HG03039 (cell line): ENCODE measurements at regions not wholly inside any gene's neighbourhood (a gene's known extent, or its start where the extent isn't known, plus 50 kb on each side); places are given as distances from the start of the nearest gene placed in this dataset.

Experiments
- ATAC-seq: cut with Tn5 transposase; IDR thresholded peaks from one replicate; pipeline ENCODE4 v1.9.1; 2021; ENCODE audit warnings: mild to moderate bottlenecking, moderate library complexity; ENCODE audit not compliant: unreplicated experiment

DNA sequence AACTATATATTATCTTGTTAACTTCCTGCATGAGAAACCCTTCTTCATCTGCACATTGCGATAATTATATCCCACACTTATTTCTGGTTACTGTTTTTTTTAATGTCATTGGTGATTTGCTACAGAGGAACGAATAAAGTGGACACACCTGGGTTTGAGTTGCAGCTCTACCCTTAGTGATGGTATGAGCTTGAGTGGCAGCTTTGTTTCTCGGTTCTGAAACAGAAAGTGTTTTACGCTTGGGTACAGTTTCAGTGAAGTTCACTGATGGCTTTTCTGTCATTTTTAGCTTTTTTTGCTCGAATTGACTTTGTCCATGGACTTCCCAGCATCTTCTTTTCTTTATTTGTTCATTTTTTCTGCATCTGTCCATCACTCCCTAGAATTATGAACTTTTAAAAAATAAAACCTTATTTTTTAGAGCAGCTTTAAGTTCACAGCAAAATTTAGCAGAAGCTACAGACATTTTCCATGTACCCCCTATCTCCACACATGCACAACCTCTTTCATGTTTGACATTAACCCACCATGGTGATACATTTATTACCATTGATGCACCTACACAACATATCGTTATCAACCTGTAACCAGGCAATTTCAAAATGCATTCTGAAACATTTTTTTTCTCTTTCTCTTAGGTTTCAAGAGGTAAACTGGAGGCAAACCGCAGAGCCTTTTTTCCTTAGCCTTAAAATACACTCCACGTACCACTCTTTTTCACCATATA, 1041.6 kb upstream of the PRKX start:
- peak; percentile 78 for ATAC-seq

DNA sequence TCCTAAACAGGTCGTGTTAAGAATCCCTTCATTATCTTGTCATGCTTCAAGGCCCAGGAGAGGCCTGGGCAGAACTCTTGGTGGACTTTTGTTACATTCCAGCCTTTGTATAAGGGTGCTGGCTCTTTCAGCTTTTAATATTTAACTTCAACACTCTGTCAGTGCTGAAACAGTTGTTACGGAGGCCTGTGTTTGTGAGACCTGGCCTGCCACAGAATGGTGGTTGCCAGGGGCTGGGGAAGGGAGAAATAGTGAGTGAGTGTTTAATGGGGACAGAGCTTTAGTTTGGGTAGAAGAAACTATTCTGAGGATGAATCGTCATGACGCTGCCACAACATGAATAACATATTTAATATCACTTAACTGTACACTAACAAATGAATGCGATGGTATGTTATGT, 1027.6 kb upstream of the PRKX start:
- ATAC-seq, result no peak

DNA sequence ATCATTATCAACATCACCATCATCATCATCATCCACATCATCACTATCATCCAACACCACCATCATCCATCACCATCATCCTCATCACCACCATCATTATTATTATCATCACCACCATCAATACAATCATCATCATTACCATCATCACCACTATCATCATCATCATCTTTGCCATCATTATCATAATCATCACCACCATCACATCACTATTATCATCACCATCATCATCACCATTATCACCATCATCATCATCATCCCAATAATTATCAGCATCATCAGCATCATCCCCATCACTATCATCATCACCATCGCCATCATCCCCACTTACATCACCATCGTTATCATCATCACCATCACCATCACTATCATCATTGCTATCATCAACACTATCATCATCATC, 1021.9 kb upstream of the PRKX start:
- ATAC-seq, result no peak

DNA sequence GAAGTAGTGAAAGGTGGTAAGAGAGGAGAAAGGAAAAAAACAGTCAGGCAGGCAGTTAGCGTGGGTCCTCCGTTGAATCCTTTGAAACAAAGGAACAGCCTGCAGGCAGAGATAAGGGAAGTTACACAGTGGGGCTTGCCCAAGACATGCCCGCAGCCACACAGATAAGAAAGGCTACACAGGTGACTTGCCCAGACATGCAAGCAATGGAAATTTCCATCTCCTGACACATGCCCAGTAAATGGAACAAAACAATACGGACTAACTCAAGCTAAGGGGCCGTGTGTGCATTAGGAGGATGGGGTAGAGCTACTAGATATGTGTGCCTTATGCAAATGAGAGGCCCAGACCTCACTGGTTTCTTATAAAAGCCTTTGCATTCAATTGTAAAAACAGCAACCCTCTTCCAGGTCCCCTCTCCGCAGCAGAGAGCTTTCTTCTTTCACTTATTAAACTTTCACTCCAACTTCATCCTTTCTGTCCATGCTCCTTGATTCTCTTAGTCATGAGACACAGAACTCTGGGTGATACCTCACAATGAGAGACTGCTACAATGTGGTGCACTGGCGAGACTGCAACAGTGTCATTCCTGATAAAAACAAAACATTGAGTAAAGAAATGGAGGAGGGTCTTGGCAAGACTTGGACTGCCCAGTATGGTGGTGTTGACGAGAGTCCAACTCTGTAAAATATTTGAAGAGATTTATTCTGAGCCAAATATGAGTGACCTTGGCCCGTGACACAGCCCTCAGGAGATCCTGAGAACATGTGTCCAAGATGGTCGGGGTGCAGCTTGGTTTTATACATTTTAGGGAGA, 997.4 kb upstream of the PRKX start:
- peak; percentile 74 for ATAC-seq

DNA sequence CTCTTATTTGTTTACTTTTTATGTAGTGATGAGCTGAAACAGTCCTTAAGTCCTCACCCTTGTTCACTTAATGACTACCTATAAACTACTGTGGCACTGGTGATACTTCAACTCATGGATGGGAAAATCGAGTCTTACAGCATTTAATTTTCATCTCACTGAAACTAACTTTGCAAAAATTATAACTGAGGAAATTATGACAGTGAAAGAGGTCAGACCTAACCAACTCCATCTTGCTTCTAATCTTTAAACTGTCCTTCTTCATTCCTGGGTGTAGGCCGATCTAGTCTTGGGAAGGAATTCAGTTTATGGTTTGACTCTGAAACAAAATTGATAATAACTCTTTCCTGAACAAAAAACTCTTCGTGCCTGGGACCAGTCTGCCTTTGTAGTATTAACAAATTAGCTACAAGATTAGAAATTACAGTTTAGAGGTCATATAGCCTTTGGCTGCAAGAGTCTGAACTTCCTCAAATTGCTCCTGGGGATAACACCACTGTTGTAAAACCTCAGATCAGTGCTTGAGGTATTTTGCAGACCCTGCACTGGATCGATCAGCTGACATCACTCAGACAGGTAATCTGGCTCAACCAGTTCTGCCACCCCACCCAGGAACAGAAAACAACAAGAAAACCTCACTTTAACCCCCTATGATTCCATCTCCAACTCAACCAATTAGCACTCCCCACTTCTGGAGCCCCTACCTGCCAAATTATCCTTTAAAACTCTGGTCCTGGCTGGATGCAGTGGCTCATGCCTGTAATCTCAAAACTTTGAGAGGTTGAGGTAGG, 995.7 kb upstream of the PRKX start:
- no peak for ATAC-seq

DNA sequence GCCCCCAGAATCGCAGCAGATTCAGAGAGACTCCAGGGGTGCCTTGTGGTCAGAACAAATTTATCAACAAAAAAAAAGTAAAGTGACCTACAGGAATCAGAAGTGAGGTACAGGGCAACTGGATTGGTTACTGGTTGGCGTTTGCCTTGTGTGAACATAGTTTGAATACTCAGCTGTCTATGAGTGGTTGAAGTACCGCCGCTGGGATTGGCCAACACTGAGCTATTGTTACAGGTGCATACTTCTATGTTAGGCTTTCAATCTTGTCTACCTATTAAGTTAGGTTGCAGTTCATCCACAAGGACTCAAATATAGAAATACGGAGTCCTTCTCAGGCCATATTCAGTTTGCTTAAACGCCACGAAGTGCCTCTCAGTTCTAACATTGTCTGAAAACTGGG, 993.5 kb upstream of the PRKX start:
- no peak for ATAC-seq

DNA sequence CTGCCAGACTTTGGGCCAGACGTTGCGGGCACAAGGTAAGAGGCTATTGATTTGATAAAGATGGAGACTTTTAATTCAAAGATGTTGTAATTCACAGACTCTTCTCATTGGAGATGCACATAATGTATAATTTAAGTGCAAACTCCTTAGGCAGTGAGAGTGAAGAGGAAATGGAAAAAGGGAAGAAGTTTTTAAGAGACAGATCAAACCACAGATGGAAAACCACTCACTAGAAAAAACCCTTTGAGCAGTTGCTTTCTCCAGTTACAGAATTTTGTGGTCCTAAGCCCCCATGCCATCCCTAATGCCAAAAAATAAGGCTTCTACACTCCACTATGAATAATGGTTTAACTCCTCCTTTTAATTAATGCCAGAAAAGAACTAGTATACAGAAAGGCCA, 977.1 kb upstream of the PRKX start:
- ATAC-seq, result no peak

DNA sequence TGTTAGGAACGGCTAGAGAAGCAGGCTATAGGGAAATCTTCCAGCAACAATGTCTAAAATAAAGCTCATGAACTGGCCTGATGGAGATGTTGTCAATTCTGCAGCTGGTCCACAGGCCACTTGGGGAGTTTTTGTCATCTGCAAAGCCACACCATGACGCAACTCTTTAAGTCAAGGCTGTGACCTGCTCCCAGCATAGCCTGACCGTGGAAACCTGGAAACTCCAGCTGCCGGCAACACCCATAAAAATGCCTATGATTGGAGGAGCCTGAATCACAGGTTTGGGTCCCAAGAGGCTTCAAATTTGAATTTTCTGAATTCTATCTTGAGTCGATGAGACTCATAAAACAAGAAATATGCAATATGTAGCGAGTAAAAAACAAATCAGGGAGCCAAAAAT, 969.2 kb upstream of the PRKX start:
- no peak for ATAC-seq

DNA sequence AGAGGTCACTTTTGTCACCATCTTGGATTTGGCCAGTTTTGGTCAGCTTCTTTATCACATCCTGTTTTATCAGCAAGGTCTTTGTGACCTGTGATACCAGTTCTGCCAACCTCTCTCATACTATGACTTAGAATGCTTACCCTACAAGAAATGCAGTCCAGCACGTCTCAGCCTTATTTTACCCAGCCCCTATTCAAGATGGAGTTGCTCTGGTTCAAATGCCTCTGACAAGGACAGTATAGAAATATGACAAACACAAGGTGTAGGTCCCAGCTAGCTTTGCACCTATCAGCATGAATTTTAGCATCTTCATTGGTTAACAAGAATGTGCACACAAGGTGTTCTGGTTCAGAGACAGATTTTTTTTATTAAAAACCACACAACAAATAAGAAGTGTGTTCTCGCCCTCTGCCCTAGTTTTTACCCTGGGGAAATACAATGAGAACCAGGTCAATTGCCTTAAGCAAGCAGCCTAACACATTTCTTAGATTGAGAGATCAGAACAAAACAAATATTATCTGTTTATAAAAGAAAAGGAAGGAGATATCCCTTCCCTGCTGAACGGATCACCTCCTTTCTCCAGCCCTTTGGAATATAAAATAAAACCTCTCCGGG, 962.3 kb upstream of the PRKX start:
- ATAC-seq, result no peak

DNA sequence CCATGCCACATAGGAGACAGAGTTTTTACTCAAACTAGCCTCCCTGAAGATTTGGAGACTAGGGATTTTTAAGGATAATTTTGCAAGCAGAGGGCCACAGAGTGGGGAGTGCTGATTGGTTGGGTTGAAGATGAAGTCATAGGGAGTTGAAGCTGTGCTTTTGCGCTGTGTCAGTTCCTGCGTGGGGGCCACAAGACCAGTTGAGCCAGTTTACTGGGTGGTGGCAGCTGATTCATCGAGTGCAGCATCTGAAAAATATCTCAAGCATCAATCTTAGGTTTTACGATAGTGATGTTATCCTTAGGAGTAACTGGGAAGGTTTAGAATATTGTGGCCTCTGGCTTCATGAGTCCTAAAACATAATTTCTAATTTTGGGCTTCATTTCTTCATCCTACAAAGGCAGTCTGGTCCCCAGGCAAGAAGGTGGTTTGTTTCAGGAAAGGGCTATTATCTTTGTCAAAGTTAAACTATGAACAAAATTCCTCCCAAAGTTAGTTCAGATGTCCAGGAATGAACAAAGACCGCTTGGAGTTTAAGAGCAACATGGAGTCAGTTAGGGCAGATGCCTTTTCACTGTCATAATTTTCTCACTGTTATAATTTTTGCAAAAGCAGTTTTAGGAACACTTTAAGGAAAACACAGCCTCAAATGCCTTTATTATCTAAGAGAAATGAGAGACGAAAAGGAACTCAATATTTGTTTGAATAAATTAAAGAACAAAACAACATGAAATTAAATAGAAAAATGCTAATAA, 960.8 kb upstream of the PRKX start:
- no peak for ATAC-seq

DNA sequence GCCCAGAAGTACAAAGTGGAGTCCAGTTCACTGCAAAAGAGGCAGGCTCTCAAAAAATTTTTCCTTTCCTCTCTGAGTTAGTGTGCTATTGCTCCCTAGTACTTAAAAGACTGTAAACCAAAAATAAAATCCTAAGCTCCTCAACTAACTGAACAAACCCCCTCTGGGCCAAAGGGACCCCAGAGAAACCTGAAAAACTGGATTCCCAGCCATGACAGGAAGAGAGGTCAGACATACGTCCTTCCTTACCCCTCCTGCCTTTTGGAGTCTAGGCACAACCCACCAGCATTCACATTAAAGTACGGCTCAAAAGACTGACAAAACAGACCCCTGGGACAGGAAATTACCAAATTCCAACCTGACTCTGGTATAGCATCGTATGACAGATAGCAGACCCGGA, 957.9 kb upstream of the PRKX start:
- no peak for ATAC-seq

DNA sequence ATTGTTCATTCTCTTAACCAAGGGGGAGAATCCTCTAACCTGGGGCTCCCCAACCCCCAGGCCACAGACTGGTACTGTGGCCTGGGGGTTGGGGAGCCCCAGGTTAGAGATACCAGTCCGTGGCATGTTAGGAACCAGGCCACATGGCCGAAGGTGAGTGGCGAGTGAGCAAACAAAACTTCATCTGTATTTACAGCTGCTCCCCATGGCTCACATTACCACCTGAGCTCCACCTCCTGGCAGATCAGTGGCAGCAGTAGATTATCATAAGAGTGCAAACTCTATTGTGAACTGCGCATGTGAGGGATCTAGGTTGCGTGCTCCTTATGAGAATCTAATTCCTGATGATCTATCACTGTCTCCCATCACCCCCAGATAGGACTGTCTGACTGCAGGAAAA, 957.2 kb upstream of the PRKX start:
- no peak for ATAC-seq

DNA sequence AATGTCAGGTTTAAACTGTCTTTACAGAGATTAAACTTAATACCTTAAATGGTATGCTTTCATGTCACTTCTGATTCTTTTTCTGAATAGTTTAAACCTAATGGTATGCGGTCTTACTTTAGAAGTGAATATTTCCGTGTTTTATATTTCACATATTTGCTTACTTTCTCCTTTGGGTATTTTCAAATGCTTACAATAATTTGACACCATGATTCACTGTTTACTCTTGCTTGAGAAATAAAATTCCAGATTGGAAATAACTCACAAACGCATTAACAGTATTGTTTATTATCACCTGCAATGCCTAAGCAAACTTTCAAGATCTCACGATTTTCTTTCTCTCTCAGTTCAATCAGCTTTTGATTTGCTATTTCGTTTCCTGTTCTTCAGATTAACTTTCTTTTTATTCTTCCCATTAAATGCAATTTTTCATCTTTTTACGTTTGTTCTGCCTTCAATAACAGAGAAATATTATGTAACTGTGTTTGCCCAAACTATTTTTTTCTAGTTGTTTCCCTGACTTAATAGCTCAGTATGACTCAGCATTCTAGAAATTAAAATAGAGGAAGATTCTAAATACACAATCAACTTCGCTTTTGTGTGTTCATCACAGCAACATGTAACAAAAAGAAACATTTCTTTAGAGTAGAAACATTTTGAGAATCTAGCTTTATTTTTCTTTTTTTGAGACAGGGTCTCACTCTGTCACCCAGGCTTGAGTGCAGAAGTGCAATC, 955.5 kb upstream of the PRKX start:
- ATAC-seq, result no peak

DNA sequence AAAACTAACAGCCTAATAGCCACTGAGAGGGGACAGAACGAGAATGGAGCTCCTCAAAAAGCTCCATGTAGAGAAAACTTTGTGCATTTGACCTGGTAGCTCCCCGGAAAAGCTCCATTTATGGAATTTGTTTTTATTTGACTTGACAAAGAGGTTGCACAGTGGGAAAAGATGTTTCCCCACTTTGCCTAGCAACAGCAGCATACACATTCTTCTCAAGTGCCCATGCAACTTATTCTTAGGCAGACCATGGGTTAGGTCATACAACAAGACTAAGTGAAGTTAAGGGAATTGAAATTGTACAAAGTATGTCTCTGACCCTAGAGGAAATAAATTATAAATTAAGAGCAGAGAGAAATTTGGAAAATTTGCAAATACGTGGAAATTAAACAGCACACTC, 949.6 kb upstream of the PRKX start:
- no peak for ATAC-seq

DNA sequence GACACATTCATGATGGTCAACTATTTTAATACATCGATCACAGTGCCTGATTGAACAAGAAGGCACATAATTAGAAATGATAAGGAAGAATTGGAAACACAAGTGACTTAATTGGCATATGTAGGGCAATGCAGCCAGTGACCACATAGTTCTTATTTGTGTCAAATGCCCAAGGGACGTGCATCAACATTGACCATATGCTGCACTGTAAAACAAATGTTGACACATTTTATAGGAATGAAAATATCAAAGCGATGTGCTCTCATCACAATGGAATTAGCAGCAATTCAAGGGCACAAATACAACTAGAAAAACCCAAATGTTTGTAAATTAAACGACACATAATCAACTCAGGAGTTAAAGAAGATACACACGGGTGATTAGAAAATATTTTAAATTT, 948.3 kb upstream of the PRKX start:
- no peak for ATAC-seq

DNA sequence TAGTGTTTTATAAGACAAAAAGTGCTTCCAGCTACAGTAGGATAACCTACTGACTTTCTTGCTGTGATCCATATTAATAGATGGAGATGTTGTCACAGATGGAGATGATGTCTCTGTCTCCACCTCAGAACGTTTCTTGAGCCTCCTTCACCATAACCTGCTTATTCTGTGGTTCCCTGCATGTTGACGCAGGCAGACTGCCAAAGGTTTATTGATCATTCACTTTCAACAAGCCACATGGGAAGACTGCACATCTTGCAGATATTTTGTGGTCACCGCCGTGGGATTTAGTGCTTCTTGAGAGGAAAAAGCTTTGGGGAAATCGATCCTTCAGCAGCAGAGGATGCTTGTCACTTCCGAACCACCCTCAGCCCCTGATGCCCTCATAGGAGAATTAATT, 943.0 kb upstream of the PRKX start:
- no peak for ATAC-seq

DNA sequence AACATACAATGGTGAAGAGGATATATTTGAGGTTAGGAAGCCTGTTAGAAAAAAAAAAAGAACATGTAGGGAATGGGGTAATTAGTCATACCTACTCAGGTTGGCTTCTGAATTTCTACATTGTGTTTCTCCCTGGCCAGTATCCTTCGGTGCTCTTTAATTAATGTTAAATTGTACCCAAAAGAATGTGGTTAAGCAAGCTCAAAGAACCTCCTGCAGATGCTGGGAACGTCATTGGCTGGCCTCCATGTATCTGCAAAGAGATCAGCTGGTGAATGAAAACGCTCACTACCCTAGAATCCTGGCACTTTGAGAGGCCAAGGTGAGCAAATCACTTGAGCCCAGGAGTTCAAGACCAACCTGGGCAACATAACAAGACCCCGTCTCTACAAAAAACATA, 942.3 kb upstream of the PRKX start:
- ATAC-seq, result no peak

DNA sequence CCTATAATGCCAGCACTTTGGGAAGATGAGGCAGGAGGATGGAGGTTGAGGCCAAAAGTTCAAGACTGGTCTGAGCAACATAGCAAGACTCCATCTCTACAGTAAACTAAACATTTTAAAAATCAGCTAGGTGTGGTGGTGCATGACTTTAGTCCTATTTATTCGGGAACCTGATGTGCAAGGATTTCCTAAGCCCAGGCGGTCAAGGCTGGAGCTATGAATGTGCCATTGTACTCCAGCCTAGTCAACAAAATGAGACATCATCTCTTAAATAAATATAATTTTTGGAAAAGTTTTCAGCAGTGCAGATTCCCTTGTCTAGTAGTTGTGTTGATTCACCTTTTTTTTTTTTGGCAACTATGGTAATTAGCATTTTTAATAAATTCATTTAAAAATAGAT, 928.7 kb upstream of the PRKX start:
- ATAC-seq, result no peak

DNA sequence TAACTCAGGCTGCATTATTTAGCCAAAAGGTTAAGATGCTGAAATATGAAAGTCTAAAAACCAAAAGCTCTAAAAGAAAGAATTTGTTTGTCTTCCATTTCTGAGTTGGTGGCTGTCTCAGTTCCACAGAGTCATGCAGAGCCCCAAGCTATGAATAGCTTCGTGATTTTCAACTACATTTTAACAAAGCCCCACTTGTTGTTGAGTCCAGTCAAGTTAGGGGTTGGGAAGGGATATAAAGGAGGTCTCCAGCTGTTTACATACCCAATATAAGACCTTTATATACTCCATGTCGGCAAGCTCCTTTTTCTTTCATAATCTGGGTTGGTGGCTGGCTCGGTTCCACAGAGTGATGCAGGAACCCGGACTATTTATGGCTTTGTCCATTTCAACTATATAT, 924.6 kb upstream of the PRKX start:
- ATAC-seq, result no peak

DNA sequence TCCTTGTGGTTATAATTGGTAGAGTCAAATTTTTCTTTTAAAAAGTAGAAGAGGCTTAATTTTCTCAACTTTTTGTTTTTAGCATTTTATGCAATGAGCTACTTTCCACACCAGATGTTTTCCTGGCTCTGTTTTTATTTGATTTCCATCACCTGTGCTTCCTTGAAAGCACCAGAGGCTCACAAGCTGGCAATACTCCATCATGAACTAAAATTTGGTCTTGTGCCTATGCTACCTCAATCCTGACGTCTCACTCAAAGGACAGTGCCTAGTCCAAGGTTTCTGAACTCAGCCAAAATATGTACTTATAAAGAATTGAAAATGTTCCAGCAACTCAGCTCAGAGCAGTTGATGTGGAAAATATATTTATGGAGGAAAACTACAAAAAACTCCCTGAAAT, 914.0 kb upstream of the PRKX start:
- ATAC-seq, result no peak
